Vagina (tissue), 2 donors: ENCODE measurements at regions not wholly inside any gene's neighbourhood (a gene's known extent, or its start where the extent isn't known, plus 50 kb on each side); places are given as distances from the start of the nearest gene placed in this dataset.

Experiments used
- POLR2A ChIP-seq, 2 donors: fragments of 450-650 bp; IDR thresholded peaks; one replicate each; pipeline ENCODE4 v1.6.1; 2017; ENCODE audit warnings: antibody characterized with exemption in 2 of 2, mild to moderate bottlenecking in 2 of 2, moderate library complexity in 2 of 2
- TF ChIP-seq, protein P1 (sequence below), 3 experiments: fragments of 450-650 bp in 2 of 3; fragments of 200-600 bp in 1 of 3; sonication (generic) in 1 of 3; IDR thresholded peaks; one replicate each; pipeline ENCODE4 v1.5.1; 2017 to 2019; ENCODE audit warnings: antibody characterized with exemption in 3 of 3, mild to moderate bottlenecking in 2 of 3, moderate library complexity in 2 of 3

- TF ChIP-seq, protein P1, sequence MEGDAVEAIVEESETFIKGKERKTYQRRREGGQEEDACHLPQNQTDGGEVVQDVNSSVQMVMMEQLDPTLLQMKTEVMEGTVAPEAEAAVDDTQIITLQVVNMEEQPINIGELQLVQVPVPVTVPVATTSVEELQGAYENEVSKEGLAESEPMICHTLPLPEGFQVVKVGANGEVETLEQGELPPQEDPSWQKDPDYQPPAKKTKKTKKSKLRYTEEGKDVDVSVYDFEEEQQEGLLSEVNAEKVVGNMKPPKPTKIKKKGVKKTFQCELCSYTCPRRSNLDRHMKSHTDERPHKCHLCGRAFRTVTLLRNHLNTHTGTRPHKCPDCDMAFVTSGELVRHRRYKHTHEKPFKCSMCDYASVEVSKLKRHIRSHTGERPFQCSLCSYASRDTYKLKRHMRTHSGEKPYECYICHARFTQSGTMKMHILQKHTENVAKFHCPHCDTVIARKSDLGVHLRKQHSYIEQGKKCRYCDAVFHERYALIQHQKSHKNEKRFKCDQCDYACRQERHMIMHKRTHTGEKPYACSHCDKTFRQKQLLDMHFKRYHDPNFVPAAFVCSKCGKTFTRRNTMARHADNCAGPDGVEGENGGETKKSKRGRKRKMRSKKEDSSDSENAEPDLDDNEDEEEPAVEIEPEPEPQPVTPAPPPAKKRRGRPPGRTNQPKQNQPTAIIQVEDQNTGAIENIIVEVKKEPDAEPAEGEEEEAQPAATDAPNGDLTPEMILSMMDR (IDR thresholded peaks at IDR 0.05): no peak
- TF ChIP-seq POLR2A (IDR thresholded peaks at IDR 0.05): no peak
Measured at GRCh38 chr1:96361961-96362360, 359.6 kb upstream of the PTBP2 start.
